ENCODE measurements at regions not wholly inside any gene's neighbourhood (a gene's known extent, or its start where the extent isn't known, plus 50 kb on each side); places are given as distances from the start of the nearest gene placed in this dataset.

DNA sequence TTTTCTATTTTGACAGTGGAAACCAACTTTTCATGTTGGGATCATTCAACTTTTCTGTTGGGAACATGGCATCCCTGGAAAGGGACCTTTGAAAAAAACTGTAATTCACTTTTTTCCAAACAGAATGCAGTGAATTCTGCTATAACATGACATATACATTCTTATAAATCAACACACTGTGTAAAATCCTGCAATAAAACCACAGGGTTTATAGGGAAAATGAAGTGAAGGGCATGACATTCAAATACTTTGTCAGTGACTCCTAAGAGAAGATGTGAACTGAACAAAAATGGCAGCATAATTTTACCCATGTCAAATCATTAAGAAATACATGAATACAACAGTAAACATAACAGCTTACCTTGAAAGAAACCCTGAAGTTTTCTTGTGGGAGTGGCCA lies 264.5 kb upstream of the ANKRD50 start:
- Histone ChIP-seq H3K4me1 (no peaks in the 10 kb centered on the region), H3K27me3 (no peaks in the 10 kb centered on the region), H3K4me3 (no peak overlapping the region), H3K36me3 (no peaks in the 10 kb centered on the region), H3K27ac (no peak overlapping the region), H3K9me3 (no peaks in the 10 kb centered on the region)
- DNase-seq, result no peak
- no peak for TF ChIP-seq POLR2A (IDR thresholded peaks at IDR 0.05)
- TF ChIP-seq, protein P1, sequence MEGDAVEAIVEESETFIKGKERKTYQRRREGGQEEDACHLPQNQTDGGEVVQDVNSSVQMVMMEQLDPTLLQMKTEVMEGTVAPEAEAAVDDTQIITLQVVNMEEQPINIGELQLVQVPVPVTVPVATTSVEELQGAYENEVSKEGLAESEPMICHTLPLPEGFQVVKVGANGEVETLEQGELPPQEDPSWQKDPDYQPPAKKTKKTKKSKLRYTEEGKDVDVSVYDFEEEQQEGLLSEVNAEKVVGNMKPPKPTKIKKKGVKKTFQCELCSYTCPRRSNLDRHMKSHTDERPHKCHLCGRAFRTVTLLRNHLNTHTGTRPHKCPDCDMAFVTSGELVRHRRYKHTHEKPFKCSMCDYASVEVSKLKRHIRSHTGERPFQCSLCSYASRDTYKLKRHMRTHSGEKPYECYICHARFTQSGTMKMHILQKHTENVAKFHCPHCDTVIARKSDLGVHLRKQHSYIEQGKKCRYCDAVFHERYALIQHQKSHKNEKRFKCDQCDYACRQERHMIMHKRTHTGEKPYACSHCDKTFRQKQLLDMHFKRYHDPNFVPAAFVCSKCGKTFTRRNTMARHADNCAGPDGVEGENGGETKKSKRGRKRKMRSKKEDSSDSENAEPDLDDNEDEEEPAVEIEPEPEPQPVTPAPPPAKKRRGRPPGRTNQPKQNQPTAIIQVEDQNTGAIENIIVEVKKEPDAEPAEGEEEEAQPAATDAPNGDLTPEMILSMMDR (IDR thresholded peaks at IDR 0.05), result no peak

DNA sequence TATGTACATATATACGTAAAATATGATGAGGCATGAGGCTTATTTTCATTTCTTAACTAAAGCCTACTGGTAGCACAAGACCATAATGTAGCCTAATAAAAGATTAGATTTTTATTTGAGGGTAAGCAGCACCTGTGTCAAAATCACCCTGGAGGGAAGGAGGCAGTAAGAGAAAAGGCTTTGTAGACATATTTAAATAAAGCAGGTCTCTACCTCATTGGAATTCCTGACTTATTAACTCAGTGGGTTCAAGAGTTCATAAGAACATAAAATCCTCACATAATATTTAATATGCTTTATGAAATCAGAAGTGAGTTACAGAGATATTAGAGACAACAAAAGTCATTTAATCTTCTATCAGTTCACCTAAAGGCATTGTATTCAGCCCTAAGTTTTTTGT lies 261.6 kb upstream of the ANKRD50 start:
- Histone ChIP-seq H3K9me3 (no peaks in the 10 kb centered on the region), H3K4me3 (no peak overlapping the region), H3K27me3 (no peaks in the 10 kb centered on the region), H3K27ac (no peak overlapping the region), H3K4me1 (no peaks in the 10 kb centered on the region), H3K36me3 (no peaks in the 10 kb centered on the region)
- no peak for TF ChIP-seq POLR2A (IDR thresholded peaks at IDR 0.05)
- TF ChIP-seq, protein P1 (IDR thresholded peaks at IDR 0.05), result no peak
- no peak for DNase-seq

DNA sequence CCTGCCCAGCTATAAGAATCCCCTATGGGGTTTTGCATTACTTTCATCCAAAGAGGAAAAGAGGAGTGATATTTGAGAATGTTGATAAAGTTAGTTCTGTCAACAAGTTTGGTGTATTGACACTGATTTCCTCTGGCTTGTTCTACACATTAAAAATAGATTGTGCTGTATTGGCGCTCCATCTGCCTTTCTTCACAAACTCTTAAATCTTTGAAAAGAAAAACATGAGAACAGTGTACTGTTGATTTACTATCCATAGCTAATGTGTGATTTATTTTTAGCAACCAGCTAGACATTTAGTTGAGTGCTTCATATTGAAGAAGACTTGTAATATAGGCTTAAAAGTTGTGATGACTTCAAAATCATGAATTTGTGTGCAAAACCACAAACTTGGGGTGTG lies 261.2 kb upstream of the ANKRD50 start:
- H3K4me3 ChIP-seq, result no peak overlapping the region
- H3K4me1 ChIP-seq, result no peaks in the 10 kb centered on the region
- TF ChIP-seq, protein P1 (IDR thresholded peaks at IDR 0.05), result no peak
- TF ChIP-seq POLR2A (IDR thresholded peaks at IDR 0.05), result no peak
- no peaks in the 10 kb centered on the region for H3K36me3 ChIP-seq
- no peak for DNase-seq
- H3K27ac ChIP-seq, result no peak overlapping the region
- H3K27me3 ChIP-seq, result no peaks in the 10 kb centered on the region
- H3K9me3 ChIP-seq, result no peaks in the 10 kb centered on the region

DNA sequence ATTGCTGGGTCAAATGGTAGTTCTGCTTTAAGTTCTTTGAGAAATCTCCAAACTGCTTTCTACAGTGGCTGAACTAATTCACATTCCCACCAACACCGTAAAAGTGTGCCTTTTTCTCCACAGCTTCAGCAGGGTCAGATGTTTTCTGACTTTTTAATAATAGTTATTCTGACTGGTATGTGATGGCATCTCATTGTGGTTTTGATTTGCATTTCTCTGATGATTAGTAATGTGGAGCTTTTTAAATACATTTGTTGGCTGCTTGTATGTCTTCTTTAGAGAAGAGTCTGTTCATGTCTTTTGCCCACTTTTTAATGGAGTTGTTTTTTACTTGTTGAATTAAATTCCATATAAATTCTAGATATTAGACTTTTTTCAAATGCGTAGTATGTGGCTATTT lies 257.5 kb upstream of the ANKRD50 start:
- Histone ChIP-seq H3K27ac (no peak overlapping the region), H3K4me1 (no peaks in the 10 kb centered on the region), H3K4me3 (no peak overlapping the region), H3K9me3 (no peaks in the 10 kb centered on the region), H3K27me3 (no peaks in the 10 kb centered on the region), H3K36me3 (no peaks in the 10 kb centered on the region)
- DNase-seq, result no peak
- TF ChIP-seq, protein P1 (IDR thresholded peaks at IDR 0.05), result no peak
- TF ChIP-seq POLR2A (IDR thresholded peaks at IDR 0.05), result no peak

DNA sequence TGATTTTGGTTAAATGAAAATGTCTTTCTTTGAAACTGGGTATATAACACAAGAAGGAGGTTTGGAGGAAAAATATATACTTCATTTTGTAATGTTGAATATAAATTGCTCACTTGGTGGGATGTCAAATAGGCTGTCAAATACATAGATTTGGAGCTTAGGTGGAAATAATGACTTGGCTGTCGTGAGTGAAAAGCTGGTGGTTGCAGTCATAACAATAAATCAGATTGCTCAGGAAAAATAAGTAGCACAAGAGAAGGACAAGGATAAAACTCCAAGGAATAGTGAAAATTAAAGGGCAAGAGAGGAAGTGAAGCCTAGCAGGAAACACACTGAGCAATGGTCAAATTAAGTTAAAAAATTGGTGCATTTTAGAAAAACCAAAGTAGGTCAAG lies 253.0 kb upstream of the ANKRD50 start:
- H3K27ac ChIP-seq, result no peak overlapping the region
- no peaks in the 10 kb centered on the region for H3K36me3 ChIP-seq
- no peak overlapping the region for H3K4me3 ChIP-seq
- peaks cover 0 to 8% (median 3%) of the 10 kb centered on the region in 4 donors for H3K9me3 ChIP-seq
- DNase-seq, result no peak
- no peaks in the 10 kb centered on the region for H3K27me3 ChIP-seq
- no peaks in the 10 kb centered on the region for H3K4me1 ChIP-seq
- TF ChIP-seq, protein P1 (IDR thresholded peaks at IDR 0.05), result no peak
- TF ChIP-seq POLR2A (IDR thresholded peaks at IDR 0.05), result no peak

DNA sequence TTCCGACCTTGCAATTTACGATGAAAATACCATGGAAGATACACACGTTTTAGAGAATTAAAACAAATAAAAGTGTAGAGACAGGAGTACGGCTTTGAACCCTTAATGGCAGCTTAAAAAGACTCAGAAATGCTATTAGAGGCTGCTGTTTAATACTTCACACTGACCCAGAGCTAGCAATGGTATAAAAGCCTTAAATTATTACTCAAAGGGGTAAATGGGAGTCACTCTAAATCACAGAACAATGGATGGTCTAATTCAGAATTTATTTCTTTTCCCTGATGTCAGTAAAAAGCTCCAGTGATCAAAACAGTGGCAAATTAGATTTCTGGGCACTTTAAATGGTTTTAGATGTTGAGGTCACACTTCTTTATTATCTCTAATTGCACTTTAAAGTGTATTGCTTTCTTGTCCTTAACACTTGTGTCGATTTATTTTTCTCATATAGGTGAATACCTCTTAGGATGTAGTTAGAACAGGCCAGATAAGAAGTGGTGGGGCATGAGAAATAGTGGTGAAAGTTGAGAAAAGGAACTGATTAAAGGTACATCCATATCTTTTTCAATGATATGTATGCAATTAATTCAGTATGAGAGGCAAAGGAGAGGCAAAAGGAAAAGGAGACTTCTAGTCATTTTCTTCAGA lies 252.4 kb upstream of the ANKRD50 start:
- Histone ChIP-seq H3K4me3 (no peak overlapping the region), H3K36me3 (no peaks in the 10 kb centered on the region), H3K27ac (no peak overlapping the region), H3K9me3 (peaks cover 0 to 8% (median 3%) of the 10 kb centered on the region in 4 donors), H3K27me3 (no peaks in the 10 kb centered on the region), H3K4me1 (no peaks in the 10 kb centered on the region)
- TF ChIP-seq, protein P1 (IDR thresholded peaks at IDR 0.05), result no peak
- TF ChIP-seq POLR2A (IDR thresholded peaks at IDR 0.05), result no peak
- DNase-seq, result no peak
